ENCODE measurements at regions not wholly inside any gene's neighbourhood (a gene's known extent, or its start where the extent isn't known, plus 50 kb on each side); places are given as distances from the start of the nearest gene placed in this dataset.

- no peak for DNase-seq
These were observed 155.0 kb downstream of the TTC32 start for GRCh38 chr2:19746611-19747309.

- no peak for DNase-seq
These were observed 155.6 kb downstream of the TTC32 start for GRCh38 chr2:19746137-19746600.

- DNase-seq = no peak
These were observed 156.3 kb downstream of the TTC32 start for GRCh38 chr2:19745318-19746136.

- no peak for DNase-seq
These were observed 157.2 kb downstream of the TTC32 start for GRCh38 chr2:19744456-19745199.

- DNase-seq = no peak
These were observed 158.1 kb downstream of the TTC32 start for GRCh38 chr2:19743641-19744040.

- no peak for DNase-seq
These were observed 158.9 kb downstream of the TTC32 start for GRCh38 chr2:19742872-19743271.

GRCh38 chr2:19739256-19739655, 162.5 kb downstream of the TTC32 start:
- DNase-seq = no peak

GRCh38 chr2:19738707-19739106, 163.1 kb downstream of the TTC32 start:
- no peak for DNase-seq

- no peak for DNase-seq
These were observed 165.5 kb downstream of the TTC32 start for GRCh38 chr2:19736191-19736831.

- DNase-seq = no peak
These were observed 167.8 kb downstream of the TTC32 start for GRCh38 chr2:19733951-19734425.

- DNase-seq = no peak
These were observed 168.4 kb downstream of the TTC32 start for GRCh38 chr2:19733390-19733789.

- no peak for DNase-seq
These were observed 169.5 kb downstream of the TTC32 start for GRCh38 chr2:19732255-19732654.

GRCh38 chr2:19731515-19731914, 170.3 kb downstream of the TTC32 start:
- no peak for DNase-seq

- DNase-seq = no peak
These were observed 170.7 kb downstream of the TTC32 start for GRCh38 chr2:19731037-19731436.

GRCh38 chr2:19728125-19728524, 173.7 kb downstream of the TTC32 start:
- DNase-seq = no peak

- no peak for DNase-seq
These were observed 176.4 kb downstream of the TTC32 start for GRCh38 chr2:19725392-19725791.

- no peak for DNase-seq
These were observed 178.8 kb downstream of the TTC32 start for GRCh38 chr2:19723021-19723420.

GRCh38 chr2:19722531-19722971, 179.2 kb downstream of the TTC32 start:
- no peak for DNase-seq

GRCh38 chr2:19720306-19720705, 181.5 kb downstream of the TTC32 start:
- DNase-seq = no peak

GRCh38 chr2:19719540-19719939, 182.2 kb downstream of the TTC32 start:
- DNase-seq = no peak

- DNase-seq = no peak
These were observed 184.3 kb downstream of the TTC32 start for GRCh38 chr2:19717446-19717845.

- no peak for DNase-seq
These were observed 186.9 kb downstream of the TTC32 start for GRCh38 chr2:19714926-19715325.

- no peak for DNase-seq
These were observed 188.9 kb downstream of the TTC32 start for GRCh38 chr2:19712850-19713249.
